Mesendoderm (in vitro differentiated cells): ENCODE measurements at regions not wholly inside any gene's neighbourhood (a gene's known extent, or its start where the extent isn't known, plus 50 kb on each side); places are given as distances from the start of the nearest gene placed in this dataset.

Experiments
- DNase-seq: peaks from one replicate; pipeline ENCODE4 v3.0.0; 2013
- H2AK5ac ChIP-seq: 2 replicates; pipeline ENCODE4 v1.6.1; 2013; ENCODE audit warnings: low read length, inconsistent platforms
- H2BK120ac ChIP-seq: 2 replicates; pipeline ENCODE4 v1.6.1; 2013; ENCODE audit warnings: low read depth, mild to moderate bottlenecking, low read length, moderate library complexity, mixed read lengths
- H2BK15ac ChIP-seq: replicated peaks from 2 replicates; pipeline ENCODE4 v1.6.1; 2013; ENCODE audit warnings: low read depth, mild to moderate bottlenecking, moderate library complexity
- H2BK5ac ChIP-seq: 2 replicates; pipeline ENCODE4 v1.6.1; 2013; ENCODE audit warnings: low read length, inconsistent platforms
- H3K18ac ChIP-seq: 2 replicates; pipeline ENCODE4 v1.6.1; 2013; ENCODE audit warnings: mild to moderate bottlenecking, low read length, mixed read lengths
- H3K23ac ChIP-seq: one replicate; pipeline ENCODE4 v1.6.1; 2013; ENCODE audit warnings: low read length
- H3K27ac ChIP-seq: 2 replicates; pipeline ENCODE4 v1.5.1; 2013; ENCODE audit warnings: low read depth, mild to moderate bottlenecking, inconsistent platforms, low read length, moderate library complexity
- H3K27me3 ChIP-seq: 2 replicates; pipeline ENCODE4 v1.6.1; 2013; ENCODE audit warnings: low read length, control low read depth, mild to moderate bottlenecking, inconsistent platforms; ENCODE audit not compliant: insufficient read depth, poor library complexity
- H3K36me3 ChIP-seq: 2 replicates; pipeline ENCODE4 v1.6.1; 2013; ENCODE audit warnings: low read length, inconsistent platforms; ENCODE audit not compliant: control insufficient read depth, insufficient read depth
- H3K4ac ChIP-seq: one replicate; pipeline ENCODE4 v1.6.1; 2013; ENCODE audit warnings: low read depth, mild to moderate bottlenecking, low read length, moderate library complexity
- H3K4me1 ChIP-seq: 2 replicates; pipeline ENCODE4 v1.6.1; 2013; ENCODE audit warnings: low read depth, low read length, inconsistent platforms; ENCODE audit not compliant: control insufficient read depth
- H3K4me2 ChIP-seq: 2 replicates; pipeline ENCODE4 v1.6.1; 2013; ENCODE audit warnings: low read length
- H3K4me3 ChIP-seq: 2 replicates; pipeline ENCODE4 v1.5.1; 2013; ENCODE audit warnings: mild to moderate bottlenecking, low read length
- H3K56ac ChIP-seq: one replicate; pipeline ENCODE4 v1.6.1; 2013; ENCODE audit warnings: low read length
- H3K79me1 ChIP-seq: 2 replicates; pipeline ENCODE4 v1.6.1; 2013; ENCODE audit warnings: low read length, inconsistent platforms
- H3K79me2 ChIP-seq: 2 replicates; pipeline ENCODE4 v1.6.1; 2013; ENCODE audit warnings: mild to moderate bottlenecking, low read length; ENCODE audit not compliant: control insufficient read depth, insufficient read depth
- H3K9ac ChIP-seq: 2 replicates; pipeline ENCODE4 v1.6.1; 2013; ENCODE audit warnings: low read length, inconsistent platforms
- H4K5ac ChIP-seq: one replicate; pipeline ENCODE4 v1.6.1; 2013; ENCODE audit warnings: low read length
- H4K8ac ChIP-seq: one replicate; pipeline ENCODE4 v1.6.1; 2013; ENCODE audit warnings: low read depth, mild to moderate bottlenecking, control low read depth, low read length, moderate library complexity
- WGBS: extraction: QIAGEN DNeasy Blood & Tissue Kit; methylation state at CpG from one replicate; pipeline ENCODE4 v1.1.7; 2013; ENCODE audit warnings: low lambda C conversion rate, missing lambda C conversion rate; ENCODE audit not compliant: insufficient coverage; ENCODE audit errors: extremely low coverage; 5-methylcytosine and 5-hydroxymethylcytosine counted together

- no peak for DNase-seq
- H3K36me3 ChIP-seq, result no peaks in the 10 kb centered on the region
- no peak overlapping the region for H3K4me3 ChIP-seq
- WGBS, result no CpG with 5 or more reads among the region's 1 CpG
- H3K9ac ChIP-seq, result no peak overlapping the region
- no peak overlapping the region for H3K23ac ChIP-seq
- peaks cover 5% of the 10 kb centered on the region for H3K79me2 ChIP-seq
- peaks cover 4% of the 10 kb centered on the region for H3K79me1 ChIP-seq
- H2BK120ac ChIP-seq, result no peak overlapping the region
- peak overlapping the region; percentile 18 for H2AK5ac ChIP-seq
- H3K56ac ChIP-seq, result no peak overlapping the region
- no peak overlapping the region for H2BK5ac ChIP-seq
- H3K18ac ChIP-seq, result no peak overlapping the region
- H3K4me2 ChIP-seq, result no peak overlapping the region
- H3K27ac ChIP-seq, result no peak overlapping the region
- no peaks in the 10 kb centered on the region for H3K27me3 ChIP-seq
- no peak overlapping the region for H4K5ac ChIP-seq
- peaks cover 5% of the 10 kb centered on the region for H3K4me1 ChIP-seq
- H3K4ac ChIP-seq, result no peak overlapping the region
- H4K8ac ChIP-seq, result no peak overlapping the region
- no peak overlapping the region for H2BK15ac ChIP-seq
These were observed 159.2 kb upstream of the DTNA start for GRCh38 chr18:34550902-34551301.

GRCh38 chr18:34551824-34552223, 158.3 kb upstream of the DTNA start:
- no peak overlapping the region for H2BK120ac ChIP-seq
- H3K23ac ChIP-seq, result no peak overlapping the region
- H3K9ac ChIP-seq, result no peak overlapping the region
- H2BK5ac ChIP-seq, result no peak overlapping the region
- peaks cover 4% of the 10 kb centered on the region for H3K79me1 ChIP-seq
- DNase-seq, result no peak
- H3K4me3 ChIP-seq, result no peak overlapping the region
- peaks cover 5% of the 10 kb centered on the region for H3K79me2 ChIP-seq
- no peak overlapping the region for H2BK15ac ChIP-seq
- no peaks in the 10 kb centered on the region for H3K36me3 ChIP-seq
- no peak overlapping the region for H3K4ac ChIP-seq
- 100% methylated on average over 1 of the region's 2 CpGs for WGBS
- H3K4me1 ChIP-seq, result peaks cover 5% of the 10 kb centered on the region
- H4K8ac ChIP-seq, result no peak overlapping the region
- no peaks in the 10 kb centered on the region for H3K27me3 ChIP-seq
- no peak overlapping the region for H3K27ac ChIP-seq
- no peak overlapping the region for H4K5ac ChIP-seq
- H3K4me2 ChIP-seq, result no peak overlapping the region
- H2AK5ac ChIP-seq, result no peak overlapping the region
- H3K56ac ChIP-seq, result no peak overlapping the region
- no peak overlapping the region for H3K18ac ChIP-seq

- Histone ChIP-seq H3K9ac (no peak overlapping the region), H3K27ac (no peak overlapping the region), H3K4me1 (no peaks in the 10 kb centered on the region), H3K79me1 (peaks cover 2% of the 10 kb centered on the region), H2BK5ac (no peak overlapping the region), H3K23ac (no peak overlapping the region), H3K18ac (no peak overlapping the region), H2AK5ac (no peak overlapping the region), H2BK15ac (no peak overlapping the region), H3K4me3 (no peak overlapping the region), H3K79me2 (no peaks in the 10 kb centered on the region), H3K4me2 (no peak overlapping the region), H4K5ac (no peak overlapping the region), H3K36me3 (no peaks in the 10 kb centered on the region), H3K4ac (no peak overlapping the region), H2BK120ac (no peak overlapping the region), H3K27me3 (no peaks in the 10 kb centered on the region), H3K56ac (no peak overlapping the region), H4K8ac (no peak overlapping the region)
- DNase-seq, result no peak
- WGBS, result 100% methylated on average over 1 of the region's 6 CpGs
These were observed 147.7 kb upstream of the DTNA start for GRCh38 chr18:34562252-34562870.

DNA sequence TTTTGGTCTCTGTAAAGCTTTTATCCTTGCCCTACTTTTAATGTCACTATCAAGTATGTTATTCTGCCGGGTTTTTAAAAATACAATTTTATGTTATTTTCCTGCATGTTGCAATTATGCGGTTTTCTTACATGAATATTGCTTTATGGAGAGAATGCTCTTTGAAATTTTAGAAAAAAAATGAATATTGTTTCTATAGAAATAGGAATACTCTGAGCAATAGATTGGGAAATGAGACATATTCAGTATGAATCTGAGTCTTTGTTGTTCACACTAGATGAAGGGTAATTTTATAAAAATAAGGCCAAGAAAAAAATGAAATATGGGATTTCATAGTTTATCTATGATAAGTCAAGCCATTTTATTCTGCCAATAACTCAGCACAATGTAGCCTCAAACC, 142.2 kb upstream of the DTNA start:
- H2BK15ac ChIP-seq, result no peak overlapping the region
- H3K4me1 ChIP-seq, result no peaks in the 10 kb centered on the region
- H3K56ac ChIP-seq, result no peak overlapping the region
- H3K23ac ChIP-seq, result no peak overlapping the region
- no peak overlapping the region for H3K9ac ChIP-seq
- peaks cover 2% of the 10 kb centered on the region for H3K79me1 ChIP-seq
- no peak overlapping the region for H2BK5ac ChIP-seq
- H3K36me3 ChIP-seq, result no peaks in the 10 kb centered on the region
- H2AK5ac ChIP-seq, result no peak overlapping the region
- H3K4me2 ChIP-seq, result no peak overlapping the region
- no peaks in the 10 kb centered on the region for H3K27me3 ChIP-seq
- H2BK120ac ChIP-seq, result no peak overlapping the region
- no peak overlapping the region for H3K27ac ChIP-seq
- no CpG with 5 or more reads among the region's 2 CpGs for WGBS
- no peak for DNase-seq
- H3K4ac ChIP-seq, result no peak overlapping the region
- H3K79me2 ChIP-seq, result no peaks in the 10 kb centered on the region
- H3K4me3 ChIP-seq, result no peak overlapping the region
- no peak overlapping the region for H4K5ac ChIP-seq
- no peak overlapping the region for H4K8ac ChIP-seq
- H3K18ac ChIP-seq, result no peak overlapping the region

DNA sequence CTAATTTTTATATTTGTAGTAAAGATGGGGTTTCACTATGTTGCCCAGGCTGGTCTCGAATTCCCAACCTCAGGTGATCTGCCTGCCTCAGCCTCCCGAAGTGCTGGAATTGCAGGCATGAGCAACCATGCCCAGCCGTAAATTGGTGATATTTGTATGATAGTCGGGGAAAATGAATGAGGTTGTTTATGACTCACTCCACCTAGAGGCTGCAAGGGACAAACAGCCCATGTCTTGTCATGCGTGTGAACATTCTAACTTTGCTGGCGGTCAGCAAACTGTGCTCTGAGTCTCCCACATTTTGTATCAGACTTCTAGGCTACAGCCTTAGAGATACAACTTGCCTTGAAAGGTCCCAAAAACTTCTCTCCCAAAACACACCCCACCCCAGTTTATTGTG, 133.5 kb upstream of the DTNA start:
- Histone ChIP-seq H2BK120ac (no peak overlapping the region), H3K4me2 (no peak overlapping the region), H2BK5ac (no peak overlapping the region), H3K56ac (no peak overlapping the region), H3K18ac (no peak overlapping the region), H3K79me1 (peaks cover 7% of the 10 kb centered on the region), H3K4me3 (no peak overlapping the region), H3K9ac (no peak overlapping the region), H3K27ac (no peak overlapping the region), H3K23ac (no peak overlapping the region), H3K36me3 (no peaks in the 10 kb centered on the region), H2BK15ac (no peak overlapping the region), H2AK5ac (no peak overlapping the region), H4K5ac (no peak overlapping the region), H4K8ac (no peak overlapping the region), H3K79me2 (peaks cover 1% of the 10 kb centered on the region), H3K4me1 (no peaks in the 10 kb centered on the region), H3K4ac (no peak overlapping the region), H3K27me3 (no peaks in the 10 kb centered on the region)
- WGBS, result no CpG with 5 or more reads among the region's 6 CpGs
- DNase-seq, result no peak

DNA sequence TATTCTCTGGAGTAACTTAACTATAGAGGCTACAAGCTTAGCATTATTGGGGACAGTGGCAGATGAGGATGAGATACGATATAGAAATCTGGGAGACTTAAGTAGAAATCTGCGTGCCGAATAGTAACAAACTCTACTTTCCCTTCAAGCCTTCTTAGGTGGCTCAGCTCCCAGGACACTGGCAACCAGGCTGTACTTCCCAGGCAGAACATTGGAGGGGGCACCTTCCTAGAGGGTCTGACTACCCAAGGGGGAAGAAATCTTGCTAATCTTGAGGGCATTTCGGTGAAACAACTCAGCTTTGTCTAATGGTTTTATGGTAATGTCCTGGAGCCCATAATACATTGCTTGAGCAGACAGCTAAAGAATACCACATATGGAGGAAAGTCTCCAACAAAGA, 126.2 kb upstream of the DTNA start:
- Histone ChIP-seq H2BK120ac (no peak overlapping the region), H3K4me1 (no peaks in the 10 kb centered on the region), H3K27ac (no peak overlapping the region), H2AK5ac (no peak overlapping the region), H3K79me1 (peaks cover 3% of the 10 kb centered on the region), H3K4me3 (no peak overlapping the region), H3K9ac (no peak overlapping the region), H3K56ac (no peak overlapping the region), H3K4ac (no peak overlapping the region), H4K8ac (no peak overlapping the region), H2BK15ac (no peak overlapping the region), H3K4me2 (no peak overlapping the region), H3K18ac (peak overlapping the region; percentile 39), H3K27me3 (no peaks in the 10 kb centered on the region), H3K23ac (no peak overlapping the region), H3K79me2 (no peaks in the 10 kb centered on the region), H3K36me3 (no peaks in the 10 kb centered on the region), H2BK5ac (no peak overlapping the region), H4K5ac (no peak overlapping the region)
- no CpG with 5 or more reads among the region's 4 CpGs for WGBS
- DNase-seq, result peak; percentile 36
